ENCODE measurements at regions not wholly inside any gene's neighbourhood (a gene's known extent, or its start where the extent isn't known, plus 50 kb on each side); places are given as distances from the start of the nearest gene placed in this dataset.

- no peak for TF ChIP-seq EZH2 (IDR thresholded peaks at IDR 0.05; ENCODE audit: borderline replicate concordance)
- no peak for TF ChIP-seq CTCF (IDR thresholded peaks at IDR 0.05; ENCODE audit: poor library complexity)
- TF ChIP-seq EZH2phosphoT487 (IDR thresholded peaks at IDR 0.05; ENCODE audit: low read depth, severe bottlenecking, unreplicated experiment): no peak
- no peaks in the 10 kb centered on the region for H3K36me3 ChIP-seq (replicated peaks; ENCODE audit: insufficient read depth, low read depth)
- H3K4me3 ChIP-seq: no peak overlapping the region
- no peaks in the 10 kb centered on the region for H3K9me2 ChIP-seq (replicated peaks; ENCODE audit: insufficient read depth)
- no peak for DNase-seq (ENCODE audit: low spot score)
- H3K27ac ChIP-seq: no peak overlapping the region
- H4K20me1 ChIP-seq (ENCODE audit: insufficient read depth, poor library complexity, severe bottlenecking): no peaks in the 10 kb centered on the region
- 41% methylated on average over 5 of the region's 5 CpGs for WGBS (ENCODE audit: low lambda C conversion rate, missing lambda C conversion rate)
- H3K4me1 ChIP-seq (ENCODE audit: insufficient read depth): no peaks in the 10 kb centered on the region
- H3K79me2 ChIP-seq: no peaks in the 10 kb centered on the region
- no peak overlapping the region for H2AFZ ChIP-seq
- no peak overlapping the region for H3K4me2 ChIP-seq
- no peaks in the 10 kb centered on the region for H3K27me3 ChIP-seq
- no peaks in the 10 kb centered on the region for H3K9me3 ChIP-seq (ENCODE audit: low read depth)
These were observed 65.1 kb upstream of the RPRM start for GRCh38 chr2:153543635-153544071.

- WGBS (ENCODE audit: low lambda C conversion rate, missing lambda C conversion rate): 85% methylated on average over 2 of the region's 2 CpGs
- no peak for DNase-seq (ENCODE audit: low spot score)
- Histone ChIP-seq H3K4me2 (no peak overlapping the region), H2AFZ (no peak overlapping the region), H3K4me3 (no peak overlapping the region), H3K9me2 (replicated peaks; ENCODE audit: insufficient read depth) (no peaks in the 10 kb centered on the region), H4K20me1 (ENCODE audit: insufficient read depth, poor library complexity, severe bottlenecking) (no peaks in the 10 kb centered on the region), H3K9me3 (ENCODE audit: low read depth) (no peaks in the 10 kb centered on the region), H3K36me3 (replicated peaks; ENCODE audit: insufficient read depth, low read depth) (no peaks in the 10 kb centered on the region), H3K79me2 (no peaks in the 10 kb centered on the region), H3K27me3 (no peaks in the 10 kb centered on the region), H3K27ac (no peak overlapping the region), H3K4me1 (ENCODE audit: insufficient read depth) (no peaks in the 10 kb centered on the region)
- TF ChIP-seq EZH2 (IDR thresholded peaks at IDR 0.05; ENCODE audit: borderline replicate concordance) (no peak), CTCF (IDR thresholded peaks at IDR 0.05; ENCODE audit: poor library complexity) (no peak), EZH2phosphoT487 (IDR thresholded peaks at IDR 0.05; ENCODE audit: low read depth, severe bottlenecking, unreplicated experiment) (no peak)
These were observed 67.8 kb upstream of the RPRM start for GRCh38 chr2:153546358-153546757.

- Histone ChIP-seq H3K27me3 (no peaks in the 10 kb centered on the region), H3K9me2 (replicated peaks; ENCODE audit: insufficient read depth) (no peaks in the 10 kb centered on the region), H3K4me3 (no peak overlapping the region), H3K4me2 (no peak overlapping the region), H3K27ac (no peak overlapping the region), H2AFZ (no peak overlapping the region), H3K36me3 (replicated peaks; ENCODE audit: insufficient read depth, low read depth) (no peaks in the 10 kb centered on the region), H4K20me1 (ENCODE audit: insufficient read depth, poor library complexity, severe bottlenecking) (no peaks in the 10 kb centered on the region), H3K9me3 (ENCODE audit: low read depth) (no peaks in the 10 kb centered on the region), H3K4me1 (ENCODE audit: insufficient read depth) (no peaks in the 10 kb centered on the region), H3K79me2 (no peaks in the 10 kb centered on the region)
- no peak for DNase-seq (ENCODE audit: low spot score)
- 77% methylated on average over 2 of the region's 2 CpGs for WGBS (ENCODE audit: low lambda C conversion rate, missing lambda C conversion rate)
- no peak for TF ChIP-seq CTCF (IDR thresholded peaks at IDR 0.05; ENCODE audit: poor library complexity)
- no peak for TF ChIP-seq EZH2phosphoT487 (IDR thresholded peaks at IDR 0.05; ENCODE audit: low read depth, severe bottlenecking, unreplicated experiment)
- no peak for TF ChIP-seq EZH2 (IDR thresholded peaks at IDR 0.05; ENCODE audit: borderline replicate concordance)
These were observed 70.0 kb upstream of the RPRM start for GRCh38 chr2:153548536-153548935.

GRCh38 chr2:153551698-153552097, 73.1 kb upstream of the RPRM start:
- no peak overlapping the region for H3K27ac ChIP-seq
- H3K4me1 ChIP-seq (ENCODE audit: insufficient read depth): no peaks in the 10 kb centered on the region
- no peaks in the 10 kb centered on the region for H4K20me1 ChIP-seq (ENCODE audit: insufficient read depth, poor library complexity, severe bottlenecking)
- DNase-seq (ENCODE audit: low spot score): no peak
- 85% methylated on average over 1 of the region's 1 CpG for WGBS (ENCODE audit: low lambda C conversion rate, missing lambda C conversion rate)
- H3K27me3 ChIP-seq: no peaks in the 10 kb centered on the region
- no peak overlapping the region for H3K4me2 ChIP-seq
- H2AFZ ChIP-seq: no peak overlapping the region
- no peaks in the 10 kb centered on the region for H3K79me2 ChIP-seq
- H3K4me3 ChIP-seq: no peak overlapping the region
- TF ChIP-seq EZH2 (IDR thresholded peaks at IDR 0.05; ENCODE audit: borderline replicate concordance) (no peak), CTCF (IDR thresholded peaks at IDR 0.05; ENCODE audit: poor library complexity) (no peak), EZH2phosphoT487 (IDR thresholded peaks at IDR 0.05; ENCODE audit: low read depth, severe bottlenecking, unreplicated experiment) (no peak)
- no peaks in the 10 kb centered on the region for H3K9me2 ChIP-seq (replicated peaks; ENCODE audit: insufficient read depth)
- H3K36me3 ChIP-seq (replicated peaks; ENCODE audit: insufficient read depth, low read depth): no peaks in the 10 kb centered on the region
- H3K9me3 ChIP-seq (ENCODE audit: low read depth): no peaks in the 10 kb centered on the region
